ENCODE measurements at regions not wholly inside any gene's neighbourhood (a gene's known extent, or its start where the extent isn't known, plus 50 kb on each side); places are given as distances from the start of the nearest gene placed in this dataset.

DNA sequence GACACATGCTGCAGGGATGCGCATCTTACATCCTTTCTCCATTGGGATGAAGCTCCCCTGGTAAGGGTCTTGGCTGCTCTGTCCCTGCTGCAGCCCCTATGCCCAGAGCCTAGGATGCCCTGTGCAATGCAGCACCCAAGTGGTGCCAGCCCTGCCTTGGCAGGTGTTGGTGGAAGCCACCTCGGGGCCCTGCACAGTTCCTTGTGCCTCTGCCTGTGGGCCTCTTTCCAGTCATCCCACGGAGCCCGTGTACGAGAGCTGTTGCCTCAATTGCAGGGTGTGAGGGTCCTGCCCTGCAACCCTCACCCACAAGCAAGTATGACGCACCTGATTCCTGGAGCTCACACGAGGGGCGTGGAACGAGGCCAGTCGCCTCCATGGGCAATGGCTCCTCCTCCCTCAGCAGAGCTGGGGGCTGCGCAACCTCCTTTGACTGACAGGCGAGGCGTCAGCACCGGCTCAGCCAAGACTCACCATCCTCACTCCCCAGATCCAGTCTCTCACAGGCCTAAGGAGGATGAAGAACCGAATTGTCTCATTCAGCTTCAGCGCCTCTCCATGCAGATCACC lies 719.6 kb downstream of the BRD1 start:
- TF ChIP-seq CTCF (IDR thresholded peaks at IDR 0.05; ENCODE audit: low read length) (no peak), EZH2phosphoT487 (IDR thresholded peaks at IDR 0.05; ENCODE audit: low read length) (no peak)

Data from MM.1S (cell line).